CD8-positive, alpha-beta memory T cell (primary cell): ENCODE measurements at regions not wholly inside any gene's neighbourhood (a gene's known extent, or its start where the extent isn't known, plus 50 kb on each side); places are given as distances from the start of the nearest gene placed in this dataset.

Experiments
- CTCF ChIA-PET: fragments of 350-600 bp; sonication (Branson Sonifier 250); formaldehyde crosslinking; loops from one replicate; lab custom pipeline; 2021; ENCODE audit warnings: antibody characterized with exemption; lab: Charles Lee
- POLR2A ChIA-PET: fragments of 350-600 bp; sonication (Branson Sonifier 250); formaldehyde crosslinking; loops from one replicate; lab custom pipeline; 2021; ENCODE audit warnings: antibody characterized with exemption; lab: Charles Lee
- DNase-seq, 5 donors: peaks; one replicate each; pipeline versions ENCODE4 v3.0.0 to v3.0.0-alpha.2; 2020 to 2022; ENCODE audit warnings: mixed read lengths in 1 of 5
- H3K27ac ChIP-seq: one replicate; pipeline ENCODE4 v1.7.0; 2013; ENCODE audit warnings: low read depth, mild to moderate bottlenecking, low read length, moderate library complexity
- H3K27me3 ChIP-seq: 2 replicates; pipeline ENCODE4 v1.7.0; 2013; ENCODE audit warnings: low read length, mild to moderate bottlenecking; ENCODE audit not compliant: insufficient read depth, poor library complexity, severe bottlenecking
- H3K36me3 ChIP-seq: 2 replicates; pipeline ENCODE4 v1.7.0; 2013; ENCODE audit warnings: mild to moderate bottlenecking, low read length, moderate library complexity; ENCODE audit not compliant: insufficient read depth
- H3K4me1 ChIP-seq: 2 replicates; pipeline ENCODE4 v1.7.0; 2013; ENCODE audit warnings: mild to moderate bottlenecking, low read length, moderate library complexity; ENCODE audit not compliant: insufficient read depth
- H3K4me3 ChIP-seq: 2 replicates; pipeline ENCODE4 v1.7.0; 2013; ENCODE audit warnings: mild to moderate bottlenecking, low read length
- H3K9me3 ChIP-seq: 2 replicates; pipeline ENCODE4 v1.7.0; 2013; ENCODE audit warnings: mild to moderate bottlenecking, low read length
- H3K27ac Mint-ChIP-seq, 8 donors: one replicate each; pipeline ENCODE4 v1.8.0; 2020 to 2021; ENCODE audit warnings: mixed read lengths in 8 of 8, mild to moderate bottlenecking in 6 of 8, inconsistent platforms in 3 of 8, moderate library complexity in 3 of 8
- H3K27me3 Mint-ChIP-seq, 2 donors: one replicate each; pipeline ENCODE4 v1.8.0; 2020 to 2021; ENCODE audit warnings: mixed read lengths in 2 of 2, mild to moderate bottlenecking in 1 of 2, moderate library complexity in 1 of 2
- H3K36me3 Mint-ChIP-seq, 3 donors: one replicate each; pipeline ENCODE4 v1.8.0; 2020 to 2021; ENCODE audit warnings: mixed read lengths in 3 of 3, inconsistent platforms in 1 of 3, mild to moderate bottlenecking in 1 of 3
- H3K4me1 Mint-ChIP-seq, 3 donors: one replicate each; pipeline ENCODE4 v1.8.0; 2020 to 2021; ENCODE audit warnings: mixed read lengths in 3 of 3, inconsistent platforms in 1 of 3, mild to moderate bottlenecking in 1 of 3
- H3K4me3 Mint-ChIP-seq, 7 donors: one replicate each; pipeline ENCODE4 v1.8.0; 2020 to 2021; ENCODE audit warnings: mixed read lengths in 7 of 7, mild to moderate bottlenecking in 6 of 7, moderate library complexity in 4 of 7, inconsistent platforms in 2 of 7
- H3K9me3 Mint-ChIP-seq, 5 donors: one replicate each; pipeline ENCODE4 v1.8.0; 2020 to 2022; ENCODE audit warnings: mixed read lengths in 5 of 5, mild to moderate bottlenecking in 3 of 5, moderate library complexity in 2 of 5, inconsistent platforms in 1 of 5

DNA sequence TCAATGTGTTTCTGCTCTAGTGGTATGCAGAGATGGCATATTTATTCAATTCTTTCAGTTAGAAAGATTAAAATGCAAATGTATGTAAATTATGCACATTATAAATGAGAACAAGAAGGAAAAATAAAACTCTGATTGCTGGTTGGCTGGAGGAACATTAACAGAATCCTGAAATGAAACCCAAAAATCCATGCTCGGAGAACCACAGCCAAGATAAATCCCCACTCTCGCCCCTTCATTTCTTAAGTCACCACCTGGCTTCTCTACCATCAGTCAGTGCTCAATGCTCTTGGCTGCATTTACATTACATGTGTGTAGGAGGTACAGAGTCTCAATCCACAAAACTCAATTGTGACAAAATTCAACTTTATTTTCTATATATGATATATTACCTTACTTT lies 184.9 kb downstream of the TRIM36 start:
- H3K27me3 ChIP-seq = peaks cover 4% of the 10 kb centered on the region
- peaks cover 0 to 3% of the 10 kb centered on the region in 2 donors for H3K27me3 Mint-ChIP-seq
- no peaks in the 10 kb centered on the region for H3K36me3 Mint-ChIP-seq
- no peaks in the 10 kb centered on the region for H3K4me1 Mint-ChIP-seq
- no peaks in the 10 kb centered on the region for H3K9me3 ChIP-seq
- ChIA-PET CTCF (no interaction called here), POLR2A (no interaction called here)
- no peak overlapping the region for H3K4me3 Mint-ChIP-seq
- no peaks in the 10 kb centered on the region for H3K36me3 ChIP-seq
- DNase-seq = no peak
- H3K4me1 ChIP-seq = no peaks in the 10 kb centered on the region
- H3K9me3 Mint-ChIP-seq = no peaks in the 10 kb centered on the region
- no peak overlapping the region for H3K27ac Mint-ChIP-seq
- no peak overlapping the region for H3K4me3 ChIP-seq
- no peak overlapping the region for H3K27ac ChIP-seq

GRCh38 chr5:114981111-114981510 lies 188.6 kb downstream of the TRIM36 start:
- CTCF ChIA-PET = no interaction called here
- DNase-seq = no peak
- POLR2A ChIA-PET = no interaction called here
- H3K4me1 ChIP-seq = no peaks in the 10 kb centered on the region
- peaks cover 0 to 3% of the 10 kb centered on the region in 2 donors for H3K27me3 Mint-ChIP-seq
- no peaks in the 10 kb centered on the region for H3K36me3 Mint-ChIP-seq
- H3K27ac ChIP-seq = no peak overlapping the region
- peaks cover 0 to 2% (median 0%) of the 10 kb centered on the region in 5 donors for H3K9me3 Mint-ChIP-seq
- H3K4me1 Mint-ChIP-seq = no peaks in the 10 kb centered on the region
- H3K4me3 Mint-ChIP-seq = no peak overlapping the region
- no peak overlapping the region for H3K27ac Mint-ChIP-seq
- H3K9me3 ChIP-seq = no peaks in the 10 kb centered on the region
- H3K36me3 ChIP-seq = no peaks in the 10 kb centered on the region
- peaks cover 4% of the 10 kb centered on the region for H3K27me3 ChIP-seq
- H3K4me3 ChIP-seq = no peak overlapping the region

GRCh38 chr5:114977979-114978573 lies 191.6 kb downstream of the TRIM36 start:
- no peak overlapping the region for H3K4me3 ChIP-seq
- H3K9me3 ChIP-seq = no peaks in the 10 kb centered on the region
- DNase-seq = no peak
- H3K27ac ChIP-seq = no peak overlapping the region
- H3K4me3 Mint-ChIP-seq = no peak overlapping the region
- H3K36me3 Mint-ChIP-seq = no peaks in the 10 kb centered on the region
- ChIA-PET POLR2A (no interaction called here), CTCF (no interaction called here)
- H3K9me3 Mint-ChIP-seq = peaks cover 0 to 8% (median 0%) of the 10 kb centered on the region in 5 donors
- H3K36me3 ChIP-seq = no peaks in the 10 kb centered on the region
- H3K27me3 ChIP-seq = peaks cover 4% of the 10 kb centered on the region
- no peak overlapping the region for H3K27ac Mint-ChIP-seq
- H3K4me1 ChIP-seq = no peaks in the 10 kb centered on the region
- H3K4me1 Mint-ChIP-seq = no peaks in the 10 kb centered on the region
- peaks cover 0 to 3% of the 10 kb centered on the region in 2 donors for H3K27me3 Mint-ChIP-seq

DNA sequence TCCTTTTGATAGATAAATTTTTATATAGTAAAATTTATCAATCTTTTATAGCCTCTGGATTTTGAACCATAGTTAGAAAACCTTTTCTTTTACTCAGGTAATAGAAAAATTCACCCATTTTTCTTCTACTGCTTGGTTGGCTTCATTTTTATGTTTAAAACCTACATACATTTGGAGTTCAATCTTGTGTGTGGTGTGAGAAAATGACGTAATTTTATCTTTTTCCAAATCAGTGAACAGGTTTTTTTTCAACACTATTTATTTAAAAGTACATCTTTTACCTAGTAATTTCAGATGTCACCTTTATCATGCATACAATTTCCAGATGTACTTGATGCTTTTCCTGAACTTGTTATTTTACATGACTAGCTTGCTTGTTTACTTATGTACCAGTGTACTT lies 200.2 kb downstream of the TRIM36 start:
- Histone ChIP-seq H3K27ac (no peak overlapping the region), H3K9me3 (no peaks in the 10 kb centered on the region), H3K36me3 (no peaks in the 10 kb centered on the region), H3K27me3 (no peaks in the 10 kb centered on the region), H3K4me1 (no peaks in the 10 kb centered on the region), H3K4me3 (no peak overlapping the region)
- ChIA-PET CTCF (no interaction called here), POLR2A (no interaction called here)
- DNase-seq = no peak
- Mint-ChIP-seq H3K9me3 (peaks cover 0 to 12% (median 5%) of the 10 kb centered on the region in 5 donors), H3K4me3 (no peak overlapping the region), H3K36me3 (no peaks in the 10 kb centered on the region), H3K27me3 (peaks cover 0 to 4% of the 10 kb centered on the region in 2 donors), H3K4me1 (no peaks in the 10 kb centered on the region), H3K27ac (no peak overlapping the region)

DNA sequence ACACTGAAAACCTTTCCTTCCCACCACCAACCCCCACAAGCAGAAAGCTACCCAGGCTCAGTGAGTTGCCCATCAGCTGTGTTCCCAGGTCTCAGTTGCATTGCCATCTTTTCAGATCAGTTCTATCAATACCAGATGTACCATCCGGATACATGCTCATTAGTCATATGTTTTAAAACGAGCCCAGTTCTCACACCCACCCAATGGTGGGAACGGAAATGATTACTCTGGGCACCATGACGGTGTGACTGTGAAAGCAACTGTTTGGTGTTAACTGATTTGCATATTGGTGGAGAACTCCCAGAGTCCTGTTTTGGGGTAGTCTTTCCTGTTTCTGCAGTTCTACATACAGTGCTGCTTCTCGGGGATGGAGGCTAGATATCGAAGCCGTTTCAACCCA lies 212.3 kb downstream of the TRIM36 start:
- peaks cover 0 to 1% of the 10 kb centered on the region in 2 donors for H3K27me3 Mint-ChIP-seq
- H3K27ac Mint-ChIP-seq = no peak overlapping the region
- CTCF ChIA-PET = no interaction called here
- POLR2A ChIA-PET = no interaction called here
- H3K4me3 Mint-ChIP-seq = no peak overlapping the region
- no peak overlapping the region for H3K4me3 ChIP-seq
- no peaks in the 10 kb centered on the region for H3K27me3 ChIP-seq
- no peaks in the 10 kb centered on the region for H3K36me3 Mint-ChIP-seq
- no peaks in the 10 kb centered on the region for H3K4me1 Mint-ChIP-seq
- H3K27ac ChIP-seq = no peak overlapping the region
- H3K36me3 ChIP-seq = no peaks in the 10 kb centered on the region
- no peaks in the 10 kb centered on the region for H3K4me1 ChIP-seq
- H3K9me3 Mint-ChIP-seq = peaks cover 0 to 4% (median 0%) of the 10 kb centered on the region in 5 donors
- no peak for DNase-seq
- H3K9me3 ChIP-seq = no peaks in the 10 kb centered on the region

DNA sequence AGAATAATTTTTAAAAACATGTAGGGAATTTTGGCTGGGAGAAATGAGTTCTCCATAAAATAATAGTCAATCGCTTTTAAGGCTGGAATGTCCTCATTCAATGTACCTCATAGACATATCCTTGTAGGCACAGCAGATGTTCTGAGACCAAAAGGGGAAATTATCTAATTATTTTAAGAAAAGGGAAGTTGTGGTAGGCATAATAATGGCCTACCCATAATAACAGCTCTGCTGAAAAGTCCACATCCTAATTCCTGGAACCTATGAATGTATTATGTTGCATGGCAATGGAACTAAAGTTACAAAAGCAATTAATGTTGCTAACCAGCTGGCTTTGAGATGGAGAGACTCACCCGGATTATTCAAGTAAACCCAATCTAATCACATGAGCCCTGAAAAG lies 216.1 kb downstream of the TRIM36 start:
- no peak overlapping the region for H3K4me3 ChIP-seq
- no peaks in the 10 kb centered on the region for H3K4me1 Mint-ChIP-seq
- H3K36me3 ChIP-seq = no peaks in the 10 kb centered on the region
- DNase-seq = no peak
- CTCF ChIA-PET = no interaction called here
- no peaks in the 10 kb centered on the region for H3K36me3 Mint-ChIP-seq
- no peaks in the 10 kb centered on the region for H3K9me3 ChIP-seq
- POLR2A ChIA-PET = no interaction called here
- H3K4me3 Mint-ChIP-seq = no peak overlapping the region
- no peaks in the 10 kb centered on the region for H3K4me1 ChIP-seq
- H3K27ac Mint-ChIP-seq = no peak overlapping the region
- H3K27me3 ChIP-seq = no peaks in the 10 kb centered on the region
- no peak overlapping the region for H3K27ac ChIP-seq
- H3K9me3 Mint-ChIP-seq = peaks cover 0 to 5% (median 0%) of the 10 kb centered on the region in 5 donors
- H3K27me3 Mint-ChIP-seq = no peaks in the 10 kb centered on the region

GRCh38 chr5:114952876-114953275 lies 216.8 kb downstream of the TRIM36 start:
- CTCF ChIA-PET = no interaction called here
- Mint-ChIP-seq H3K27me3 (no peaks in the 10 kb centered on the region), H3K36me3 (no peaks in the 10 kb centered on the region), H3K4me1 (no peaks in the 10 kb centered on the region), H3K9me3 (peaks cover 0 to 5% (median 0%) of the 10 kb centered on the region in 5 donors), H3K27ac (no peak overlapping the region), H3K4me3 (no peak overlapping the region)
- no peak overlapping the region for H3K4me3 ChIP-seq
- H3K4me1 ChIP-seq = no peaks in the 10 kb centered on the region
- H3K36me3 ChIP-seq = no peaks in the 10 kb centered on the region
- POLR2A ChIA-PET = no interaction called here
- no peak for DNase-seq
- H3K27me3 ChIP-seq = no peaks in the 10 kb centered on the region
- no peaks in the 10 kb centered on the region for H3K9me3 ChIP-seq
- H3K27ac ChIP-seq = no peak overlapping the region

DNA sequence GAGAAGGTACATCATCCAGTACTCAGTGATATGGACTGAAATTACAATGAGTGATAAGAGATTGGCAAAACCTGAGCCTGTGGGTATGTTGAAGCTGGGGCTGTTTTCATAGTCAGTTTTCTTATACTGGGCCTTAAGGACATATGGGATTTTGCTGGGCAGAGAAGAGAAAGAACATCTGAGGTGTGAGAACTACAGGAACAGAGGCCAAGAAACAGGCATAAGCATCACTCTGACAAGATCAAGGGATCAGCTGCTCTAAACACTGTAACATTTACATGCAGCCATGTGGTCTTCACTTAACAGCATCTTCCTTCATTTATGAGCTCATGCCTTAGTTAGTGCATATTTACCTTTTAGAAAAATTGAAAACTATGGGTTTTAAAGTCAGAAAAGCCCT lies 220.0 kb downstream of the TRIM36 start:
- Histone ChIP-seq H3K27me3 (no peaks in the 10 kb centered on the region), H3K36me3 (no peaks in the 10 kb centered on the region), H3K4me3 (no peak overlapping the region), H3K27ac (no peak overlapping the region), H3K4me1 (no peaks in the 10 kb centered on the region), H3K9me3 (no peaks in the 10 kb centered on the region)
- no peaks in the 10 kb centered on the region for H3K36me3 Mint-ChIP-seq
- H3K4me3 Mint-ChIP-seq = no peak overlapping the region
- POLR2A ChIA-PET = no interaction called here
- H3K27ac Mint-ChIP-seq = no peak overlapping the region
- H3K9me3 Mint-ChIP-seq = peaks cover 0 to 4% (median 0%) of the 10 kb centered on the region in 5 donors
- DNase-seq = no peak
- H3K4me1 Mint-ChIP-seq = no peaks in the 10 kb centered on the region
- CTCF ChIA-PET = no interaction called here
- H3K27me3 Mint-ChIP-seq = no peaks in the 10 kb centered on the region
